Caco-2 (cell line): ENCODE measurements at regions not wholly inside any gene's neighbourhood (a gene's known extent, or its start where the extent isn't known, plus 50 kb on each side); places are given as distances from the start of the nearest gene placed in this dataset.

Experiments
- BruUV-seq: library from RNA; stranded (reverse); fragments of 400-500 nt; replicated peaks from 2 replicates; lab custom pipeline; 2021; lab: Mats Ljungman, UMichigan
- CTCF ChIA-PET: fragments of 300-600 bp; sonication (Branson Sonifier 250); formaldehyde crosslinking; loops from one replicate; lab custom pipeline; 2022; ENCODE audit warnings: antibody characterized with exemption; lab: Charles Lee
- POLR2A ChIA-PET: fragments of 300-600 bp; sonication (Branson Sonifier 250); formaldehyde crosslinking; loops from one replicate; lab custom pipeline; 2022; ENCODE audit warnings: antibody characterized with exemption; lab: Charles Lee
- DNase-seq, 2 experiments: peaks; one replicate each; pipeline versions ENCODE4 v3.0.0 to v3.0.0-alpha.2; 2020 to 2022
- H3K27me3 ChIP-seq: replicated peaks from 2 replicates; pipeline ENCODE4 v1.6.0; 2011; ENCODE audit warnings: low read length; ENCODE audit not compliant: control insufficient read depth, insufficient read depth
- H3K36me3 ChIP-seq: 2 replicates; pipeline ENCODE4 v1.5.1; 2011; ENCODE audit warnings: low read length; ENCODE audit not compliant: control insufficient read depth, insufficient read depth
- H3K4me1 ChIP-seq: fragments of 250-450 bp; sonication (Bioruptor Pico); 2 replicates; pipeline ENCODE4 v1.5.1; 2020; ENCODE audit warnings: mild to moderate bottlenecking
- H3K4me3 ChIP-seq: 2 replicates; pipeline ENCODE4 v1.5.1; 2011; ENCODE audit warnings: low read depth, mild to moderate bottlenecking, control low read depth, low read length
- H3K9me3 ChIP-seq: fragments of 250-450 bp; sonication (Bioruptor Pico); 2 replicates; pipeline ENCODE4 v1.5.1; 2020; ENCODE audit warnings: mild to moderate bottlenecking, moderate library complexity
- H3K27ac Mint-ChIP-seq: one replicate; pipeline ENCODE4 v1.8.0; 2022; ENCODE audit warnings: mixed read lengths; ENCODE audit not compliant: unreplicated experiment
- H3K27me3 Mint-ChIP-seq: one replicate; pipeline ENCODE4 v1.8.0; 2022; ENCODE audit warnings: mixed read lengths; ENCODE audit not compliant: insufficient read depth, unreplicated experiment
- H3K36me3 Mint-ChIP-seq: one replicate; pipeline ENCODE4 v1.8.0; 2022; ENCODE audit warnings: mild to moderate bottlenecking, mixed read lengths; ENCODE audit not compliant: insufficient read depth, unreplicated experiment
- H3K4me1 Mint-ChIP-seq: one replicate; pipeline ENCODE4 v1.8.0; 2022; ENCODE audit warnings: low read depth, mixed read lengths; ENCODE audit not compliant: unreplicated experiment
- H3K4me3 Mint-ChIP-seq: one replicate; pipeline ENCODE4 v1.8.0; 2022; ENCODE audit warnings: mild to moderate bottlenecking, moderate library complexity, mixed read lengths; ENCODE audit not compliant: unreplicated experiment
- H3K9me3 Mint-ChIP-seq: one replicate; pipeline ENCODE4 v1.8.0; 2022; ENCODE audit warnings: mixed read lengths; ENCODE audit not compliant: unreplicated experiment
- intact Hi-C: fragments of 100-400 bp; cut with micrococcal nuclease; formaldehyde crosslinking; loops from one replicate; pipeline ENCODE4 v1.10.0; 2022; ENCODE audit not compliant: unreplicated experiment
- TF ChIP-seq, protein P1 (sequence below), 2 experiments: fragments of 200-600 bp in 1 of 2; IDR thresholded peaks; 1 replicate in 1 of 2; 2 replicates in 1 of 2; pipeline versions ENCODE4 v1.5.1 to v1.8.0; 2011 to 2022; ENCODE audit warnings: antibody characterized with exemption in 1 of 2, control low read depth in 1 of 2, inconsistent platforms in 1 of 2, low read depth in 1 of 2, low read length in 1 of 2, mild to moderate bottlenecking in 1 of 2, moderate library complexity in 1 of 2; ENCODE audit not compliant: insufficient read depth in 1 of 2, severe bottlenecking in 1 of 2, unreplicated experiment in 1 of 2

DNA sequence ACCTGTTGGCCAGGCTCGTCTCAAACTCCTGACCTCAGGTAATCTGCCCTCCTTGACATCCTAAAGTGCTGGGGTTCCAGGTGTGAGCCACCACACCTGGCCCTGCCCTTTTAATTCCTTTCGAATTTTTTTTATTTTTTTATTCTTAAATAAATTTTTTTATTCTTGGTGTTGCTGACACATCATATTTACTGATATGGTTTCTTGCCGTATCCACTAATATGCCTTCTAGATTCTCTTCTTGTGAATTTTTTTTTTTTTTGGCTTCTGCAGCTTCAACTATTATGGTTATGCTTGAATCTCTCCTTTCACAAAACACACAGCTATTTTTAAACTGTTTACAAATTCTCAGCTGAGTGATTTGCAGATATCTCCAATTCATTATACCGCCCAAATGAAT lies 353.4 kb upstream of the ADGRL3 start:
- CTCF ChIA-PET = no interaction called here
- POLR2A ChIA-PET = no interaction called here
- no TSS peak for BruUV-seq

DNA sequence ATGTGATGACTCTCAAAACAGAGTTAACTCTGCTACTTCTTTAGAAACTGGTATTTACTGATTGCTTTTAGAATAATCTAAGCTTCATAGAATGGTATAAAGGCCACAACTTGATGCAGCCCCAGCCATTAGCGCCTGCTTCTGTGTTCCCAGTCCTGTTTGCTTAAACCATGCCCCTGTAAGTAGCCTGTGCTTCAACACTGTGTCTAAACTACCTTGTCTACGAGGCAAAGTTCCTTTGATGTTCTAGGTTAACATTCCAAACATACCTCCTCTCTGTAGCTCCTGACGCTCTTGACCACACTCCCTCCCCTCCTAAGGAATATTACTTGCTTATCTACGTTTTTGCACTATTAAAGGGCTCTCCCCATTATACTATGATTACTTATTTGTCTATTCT lies 352.5 kb upstream of the ADGRL3 start:
- H3K27me3 Mint-ChIP-seq = no peaks in the 10 kb centered on the region
- TF ChIP-seq, protein P1, sequence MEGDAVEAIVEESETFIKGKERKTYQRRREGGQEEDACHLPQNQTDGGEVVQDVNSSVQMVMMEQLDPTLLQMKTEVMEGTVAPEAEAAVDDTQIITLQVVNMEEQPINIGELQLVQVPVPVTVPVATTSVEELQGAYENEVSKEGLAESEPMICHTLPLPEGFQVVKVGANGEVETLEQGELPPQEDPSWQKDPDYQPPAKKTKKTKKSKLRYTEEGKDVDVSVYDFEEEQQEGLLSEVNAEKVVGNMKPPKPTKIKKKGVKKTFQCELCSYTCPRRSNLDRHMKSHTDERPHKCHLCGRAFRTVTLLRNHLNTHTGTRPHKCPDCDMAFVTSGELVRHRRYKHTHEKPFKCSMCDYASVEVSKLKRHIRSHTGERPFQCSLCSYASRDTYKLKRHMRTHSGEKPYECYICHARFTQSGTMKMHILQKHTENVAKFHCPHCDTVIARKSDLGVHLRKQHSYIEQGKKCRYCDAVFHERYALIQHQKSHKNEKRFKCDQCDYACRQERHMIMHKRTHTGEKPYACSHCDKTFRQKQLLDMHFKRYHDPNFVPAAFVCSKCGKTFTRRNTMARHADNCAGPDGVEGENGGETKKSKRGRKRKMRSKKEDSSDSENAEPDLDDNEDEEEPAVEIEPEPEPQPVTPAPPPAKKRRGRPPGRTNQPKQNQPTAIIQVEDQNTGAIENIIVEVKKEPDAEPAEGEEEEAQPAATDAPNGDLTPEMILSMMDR (IDR thresholded peaks at IDR 0.05; ENCODE audit: insufficient read depth in 1 of 2, low read depth in 1 of 2, low read length in 1 of 2, severe bottlenecking in 1 of 2, unreplicated experiment in 1 of 2) = no peak
- ChIA-PET CTCF (no interaction called here), POLR2A (no interaction called here)
- Histone ChIP-seq H3K4me1 (peaks cover 20% of the 10 kb centered on the region), H3K9me3 (peaks cover 3% of the 10 kb centered on the region; the same call in 1 of the 2 replicates), H3K4me3 (no peak overlapping the region), H3K36me3 (no peaks in the 10 kb centered on the region), H3K27me3 (no peaks in the 10 kb centered on the region)
- peaks cover 19% of the 10 kb centered on the region for H3K4me1 Mint-ChIP-seq
- no TSS peak for BruUV-seq
- H3K4me3 Mint-ChIP-seq = peak overlapping the region; percentile 30
- H3K27ac Mint-ChIP-seq = peak overlapping the region; percentile 86
- peak; percentile 62 to 63 for DNase-seq
- peaks cover 10% of the 10 kb centered on the region for H3K9me3 Mint-ChIP-seq
- intact Hi-C loops = loop anchor here (5.0 to 10.0 kb wide), 5 partner anchors 40 to 710 kb away; partner anchors contain the start of gene ADGRL3
- peaks cover 9% of the 10 kb centered on the region for H3K36me3 Mint-ChIP-seq

More for the DNA sequence above, 353.4 kb upstream of the ADGRL3 start:
- TF ChIP-seq, protein P1 (IDR thresholded peaks at IDR 0.05; ENCODE audit: insufficient read depth in 1 of 2, low read depth in 1 of 2, low read length in 1 of 2, severe bottlenecking in 1 of 2, unreplicated experiment in 1 of 2) = no peak
- Mint-ChIP-seq H3K4me1 (peaks cover 19% of the 10 kb centered on the region), H3K27ac (peak overlapping the region; percentile 86), H3K4me3 (no peak overlapping the region), H3K27me3 (no peaks in the 10 kb centered on the region), H3K36me3 (peaks cover 9% of the 10 kb centered on the region), H3K9me3 (peaks cover 3% of the 10 kb centered on the region)
- intact Hi-C loops = loop anchor here (5.0 to 10.0 kb wide), 5 partner anchors 39 to 711 kb away; partner anchors contain the start of gene ADGRL3
- Histone ChIP-seq H3K4me1 (peaks cover 20% of the 10 kb centered on the region), H3K4me3 (no peak overlapping the region), H3K27me3 (no peaks in the 10 kb centered on the region), H3K9me3 (peaks cover 3% of the 10 kb centered on the region; the same call in 1 of the 2 replicates), H3K36me3 (no peaks in the 10 kb centered on the region)
- no peak for DNase-seq

DNA sequence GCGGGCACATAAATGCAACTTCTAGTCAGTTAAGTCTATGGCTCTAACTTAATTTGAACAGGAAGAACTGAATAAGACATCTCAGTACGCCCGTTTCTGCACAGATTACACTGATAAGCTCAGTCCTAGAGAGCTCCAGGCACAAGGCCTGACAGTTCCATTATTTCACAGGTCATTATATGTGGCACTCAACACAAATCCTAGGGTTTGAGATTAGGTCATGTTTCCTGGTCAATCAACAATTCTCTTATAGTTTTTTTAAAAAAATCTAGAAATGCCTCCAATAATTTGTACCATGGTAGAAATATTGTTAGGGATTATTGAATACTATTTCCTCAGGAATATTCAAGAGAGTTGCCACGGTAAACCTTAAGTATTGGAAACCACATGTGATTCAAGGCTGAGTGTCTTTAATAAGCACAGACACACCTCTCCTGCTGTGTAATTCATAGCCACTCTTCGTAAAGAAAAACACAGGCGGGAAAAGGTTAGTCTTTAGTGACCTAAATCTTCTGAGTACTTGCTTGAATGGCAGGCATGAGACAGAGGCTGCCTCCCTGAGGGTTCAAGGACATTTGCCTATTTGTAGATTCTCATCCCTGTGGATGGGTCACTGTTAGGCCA lies 342.9 kb upstream of the ADGRL3 start:
- ChIA-PET POLR2A (no interaction called here), CTCF (no interaction called here)
- no peaks in the 10 kb centered on the region for H3K27me3 ChIP-seq
- intact Hi-C loops = no loop called here
- Mint-ChIP-seq H3K9me3 (peaks cover 11% of the 10 kb centered on the region), H3K4me3 (no peak overlapping the region), H3K36me3 (no peaks in the 10 kb centered on the region), H3K27ac (no peak overlapping the region), H3K4me1 (no peaks in the 10 kb centered on the region), H3K27me3 (no peaks in the 10 kb centered on the region)
- no peak for DNase-seq
- H3K4me3 ChIP-seq = no peak overlapping the region
- H3K4me1 ChIP-seq = no peaks in the 10 kb centered on the region
- TF ChIP-seq, protein P1 (IDR thresholded peaks at IDR 0.05; ENCODE audit: insufficient read depth in 1 of 2, low read depth in 1 of 2, low read length in 1 of 2, severe bottlenecking in 1 of 2, unreplicated experiment in 1 of 2) = no peak
- no peaks in the 10 kb centered on the region for H3K9me3 ChIP-seq
- no peaks in the 10 kb centered on the region for H3K36me3 ChIP-seq
- no TSS peak for BruUV-seq
